Dermis blood vessel endothelial cell (primary cell): ENCODE measurements at regions not wholly inside any gene's neighbourhood (a gene's known extent, or its start where the extent isn't known, plus 50 kb on each side); places are given as distances from the start of the nearest gene placed in this dataset.
A peak's percentile ranks its signal among the peaks of the same experiment; 100 is the strongest.

Experiments
- DNase-seq: peaks from one replicate; pipeline ENCODE4 v3.0.0; 2010

GRCh38 chr14:104291123-104292000 lies 153.0 kb downstream of the KIF26A start:
- DNase-seq = no peak

- no peak for DNase-seq
These were observed 153.9 kb downstream of the KIF26A start for GRCh38 chr14:104292084-104292970.

- no peak for DNase-seq
These were observed 154.9 kb downstream of the KIF26A start for GRCh38 chr14:104293231-104293841.

GRCh38 chr14:104293851-104294627 lies 155.7 kb downstream of the KIF26A start:
- peak; percentile 32 for DNase-seq

GRCh38 chr14:104294628-104294982 lies 156.2 kb downstream of the KIF26A start:
- DNase-seq = no peak

- DNase-seq = no peak
These were observed 156.7 kb downstream of the KIF26A start for GRCh38 chr14:104294983-104295680.

- DNase-seq = no peak
These were observed 157.4 kb downstream of the KIF26A start for GRCh38 chr14:104295681-104296387.

- DNase-seq = peak; percentile 48
These were observed 158.3 kb downstream of the KIF26A start for GRCh38 chr14:104296388-104297312.

GRCh38 chr14:104297313-104297704 lies 158.9 kb downstream of the KIF26A start:
- no peak for DNase-seq

- DNase-seq = no peak
These were observed 159.5 kb downstream of the KIF26A start for GRCh38 chr14:104297721-104298401.

GRCh38 chr14:104298458-104298857 lies 160.1 kb downstream of the KIF26A start:
- DNase-seq = no peak

- DNase-seq = peak; percentile 59
These were observed 161.8 kb downstream of the KIF26A start for GRCh38 chr14:104299993-104300761.

GRCh38 chr14:104301731-104302460 lies 163.5 kb downstream of the KIF26A start:
- no peak for DNase-seq

GRCh38 chr14:104302794-104303405 lies 164.5 kb downstream of the KIF26A start:
- DNase-seq = no peak

- no peak for DNase-seq
These were observed 165.5 kb downstream of the KIF26A start for GRCh38 chr14:104303705-104304425.
